Retinal pigment epithelial cell (primary cell): ENCODE measurements at regions not wholly inside any gene's neighbourhood (a gene's known extent, or its start where the extent isn't known, plus 50 kb on each side); places are given as distances from the start of the nearest gene placed in this dataset.

Source experiments
- DNase-seq: peaks from one replicate; pipeline ENCODE4 v3.0.0-alpha.2; 2010; ENCODE audit warnings: low read depth
- H3K4me3 ChIP-seq: 2 replicates; pipeline ENCODE4 v1.5.1; 2011; ENCODE audit warnings: mild to moderate bottlenecking, low read length, control low read depth, moderate library complexity
- CTCF ChIP-seq: conservative IDR thresholded peaks from 2 replicates; pipeline ENCODE4 v1.5.1; 2011; ENCODE audit warnings: low read depth, low read length, control low read depth, inconsistent platforms

GRCh38 chr17:71649941-71650350, 470.9 kb upstream of the SOX9 start:
- DNase-seq: no peak
- no peak overlapping the region for H3K4me3 ChIP-seq
- TF ChIP-seq CTCF: no peak

- no peak overlapping the region for H3K4me3 ChIP-seq
- no peak for TF ChIP-seq CTCF
- DNase-seq: no peak
Observed at GRCh38 chr17:71655542-71655941, 465.3 kb upstream of the SOX9 start.

GRCh38 chr17:71656964-71657858, 463.6 kb upstream of the SOX9 start:
- no peak for DNase-seq
- no peak overlapping the region for H3K4me3 ChIP-seq
- no peak for TF ChIP-seq CTCF

- DNase-seq: no peak
- TF ChIP-seq CTCF: no peak
- H3K4me3 ChIP-seq: no peak overlapping the region
Observed at GRCh38 chr17:71658996-71659395, 461.8 kb upstream of the SOX9 start.

GRCh38 chr17:71664861-71665260, 456.0 kb upstream of the SOX9 start:
- H3K4me3 ChIP-seq: no peak overlapping the region
- TF ChIP-seq CTCF: no peak
- no peak for DNase-seq

- H3K4me3 ChIP-seq: no peak overlapping the region
- DNase-seq: no peak
- no peak for TF ChIP-seq CTCF
Observed at GRCh38 chr17:71666047-71666446, 454.8 kb upstream of the SOX9 start.

- TF ChIP-seq CTCF: no peak
- no peak overlapping the region for H3K4me3 ChIP-seq
- DNase-seq: no peak
Observed at GRCh38 chr17:71667661-71668060, 453.2 kb upstream of the SOX9 start.
